ENCODE measurements at regions not wholly inside any gene's neighbourhood (a gene's known extent, or its start where the extent isn't known, plus 50 kb on each side); places are given as distances from the start of the nearest gene placed in this dataset.

DNA sequence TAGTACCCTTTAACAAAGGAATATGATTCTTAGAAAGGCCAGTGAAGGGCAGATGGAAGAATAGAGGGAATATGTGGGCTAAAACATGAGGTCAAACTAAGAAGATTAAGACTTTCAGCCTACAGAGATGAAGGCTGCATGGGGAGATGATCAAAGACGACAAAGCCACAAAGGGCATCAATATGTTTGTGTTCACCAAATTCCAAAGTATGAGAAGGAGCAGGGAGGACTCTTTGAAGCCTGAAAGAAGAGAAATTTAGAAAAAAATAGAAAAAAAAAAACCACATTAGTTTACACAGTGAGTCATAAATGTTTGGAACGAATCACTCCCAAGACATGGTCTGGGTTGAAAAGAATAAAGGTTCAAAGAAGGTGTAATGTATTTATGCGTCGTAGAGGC is 131.8 kb downstream of the NEDD1 start:
- no peak for DNase-seq
- Histone ChIP-seq H3K36me3 (no peaks in the 10 kb centered on the region), H3K9me3 (replicated peaks) (no peaks in the 10 kb centered on the region), H3K27ac (replicated peaks) (no peak overlapping the region), H3K4me3 (no peak overlapping the region), H3K4me1 (no peaks in the 10 kb centered on the region), H3K27me3 (ENCODE audit: low read depth) (no peaks in the 10 kb centered on the region)
- intact Hi-C loops (cut with micrococcal nuclease), result no loop called here
- TF ChIP-seq, protein P1, sequence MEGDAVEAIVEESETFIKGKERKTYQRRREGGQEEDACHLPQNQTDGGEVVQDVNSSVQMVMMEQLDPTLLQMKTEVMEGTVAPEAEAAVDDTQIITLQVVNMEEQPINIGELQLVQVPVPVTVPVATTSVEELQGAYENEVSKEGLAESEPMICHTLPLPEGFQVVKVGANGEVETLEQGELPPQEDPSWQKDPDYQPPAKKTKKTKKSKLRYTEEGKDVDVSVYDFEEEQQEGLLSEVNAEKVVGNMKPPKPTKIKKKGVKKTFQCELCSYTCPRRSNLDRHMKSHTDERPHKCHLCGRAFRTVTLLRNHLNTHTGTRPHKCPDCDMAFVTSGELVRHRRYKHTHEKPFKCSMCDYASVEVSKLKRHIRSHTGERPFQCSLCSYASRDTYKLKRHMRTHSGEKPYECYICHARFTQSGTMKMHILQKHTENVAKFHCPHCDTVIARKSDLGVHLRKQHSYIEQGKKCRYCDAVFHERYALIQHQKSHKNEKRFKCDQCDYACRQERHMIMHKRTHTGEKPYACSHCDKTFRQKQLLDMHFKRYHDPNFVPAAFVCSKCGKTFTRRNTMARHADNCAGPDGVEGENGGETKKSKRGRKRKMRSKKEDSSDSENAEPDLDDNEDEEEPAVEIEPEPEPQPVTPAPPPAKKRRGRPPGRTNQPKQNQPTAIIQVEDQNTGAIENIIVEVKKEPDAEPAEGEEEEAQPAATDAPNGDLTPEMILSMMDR (IDR thresholded peaks at IDR 0.05; ENCODE audit: borderline replicate concordance), result no peak

DNA sequence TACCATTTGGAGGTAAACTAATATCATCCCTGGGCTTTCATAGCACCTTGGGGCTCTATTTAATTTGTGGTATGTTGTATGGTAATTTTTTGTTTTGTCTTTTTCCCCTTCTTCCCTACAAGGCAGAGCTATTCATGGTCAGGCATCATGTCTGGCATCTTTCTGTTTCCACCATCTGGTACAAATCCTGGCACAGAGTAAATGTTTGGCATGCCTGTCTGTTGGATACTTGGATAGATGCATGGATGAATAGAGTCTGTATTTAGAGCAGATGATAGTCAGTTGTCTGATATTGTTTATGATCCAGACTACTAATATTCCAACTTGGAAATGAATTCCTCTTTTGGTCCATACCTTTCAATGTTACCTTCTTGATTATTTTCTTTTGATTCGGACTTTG is 139.8 kb downstream of the NEDD1 start:
- H3K9me3 ChIP-seq (replicated peaks), result no peaks in the 10 kb centered on the region
- no peaks in the 10 kb centered on the region for H3K36me3 ChIP-seq
- no peak overlapping the region for H3K4me3 ChIP-seq
- TF ChIP-seq, protein P1 (IDR thresholded peaks at IDR 0.05; ENCODE audit: borderline replicate concordance), result no peak
- H3K4me1 ChIP-seq, result no peaks in the 10 kb centered on the region
- intact Hi-C loops (cut with micrococcal nuclease), result no loop called here
- DNase-seq, result no peak
- H3K27me3 ChIP-seq (ENCODE audit: low read depth), result no peaks in the 10 kb centered on the region
- no peak overlapping the region for H3K27ac ChIP-seq (replicated peaks)

DNA sequence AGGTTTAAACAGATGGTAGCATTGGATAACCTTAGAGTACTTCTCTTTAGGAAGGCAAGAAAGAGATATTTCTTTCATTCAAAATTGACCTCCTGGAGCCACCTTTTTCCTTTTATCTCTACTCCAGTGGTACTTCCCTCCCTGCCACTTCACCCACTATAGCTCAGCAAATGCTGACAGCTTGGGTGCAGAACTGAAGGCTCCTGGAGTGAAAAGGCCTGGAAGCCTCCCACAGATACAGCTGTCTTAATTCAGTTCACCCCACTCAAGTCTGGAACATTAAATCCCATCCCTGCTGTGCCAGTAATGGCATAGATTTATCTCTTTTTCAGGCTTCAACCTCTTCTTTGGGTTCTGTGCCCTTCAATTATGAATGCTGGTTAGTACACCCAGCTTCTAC is 140.3 kb downstream of the NEDD1 start:
- DNase-seq, result no peak
- intact Hi-C loops (cut with micrococcal nuclease), result no loop called here
- H3K27ac ChIP-seq (replicated peaks), result no peak overlapping the region
- H3K27me3 ChIP-seq (ENCODE audit: low read depth), result no peaks in the 10 kb centered on the region
- TF ChIP-seq, protein P1 (IDR thresholded peaks at IDR 0.05; ENCODE audit: borderline replicate concordance), result no peak
- no peak overlapping the region for H3K4me3 ChIP-seq
- no peaks in the 10 kb centered on the region for H3K36me3 ChIP-seq
- no peaks in the 10 kb centered on the region for H3K9me3 ChIP-seq (replicated peaks)
- no peaks in the 10 kb centered on the region for H3K4me1 ChIP-seq

DNA sequence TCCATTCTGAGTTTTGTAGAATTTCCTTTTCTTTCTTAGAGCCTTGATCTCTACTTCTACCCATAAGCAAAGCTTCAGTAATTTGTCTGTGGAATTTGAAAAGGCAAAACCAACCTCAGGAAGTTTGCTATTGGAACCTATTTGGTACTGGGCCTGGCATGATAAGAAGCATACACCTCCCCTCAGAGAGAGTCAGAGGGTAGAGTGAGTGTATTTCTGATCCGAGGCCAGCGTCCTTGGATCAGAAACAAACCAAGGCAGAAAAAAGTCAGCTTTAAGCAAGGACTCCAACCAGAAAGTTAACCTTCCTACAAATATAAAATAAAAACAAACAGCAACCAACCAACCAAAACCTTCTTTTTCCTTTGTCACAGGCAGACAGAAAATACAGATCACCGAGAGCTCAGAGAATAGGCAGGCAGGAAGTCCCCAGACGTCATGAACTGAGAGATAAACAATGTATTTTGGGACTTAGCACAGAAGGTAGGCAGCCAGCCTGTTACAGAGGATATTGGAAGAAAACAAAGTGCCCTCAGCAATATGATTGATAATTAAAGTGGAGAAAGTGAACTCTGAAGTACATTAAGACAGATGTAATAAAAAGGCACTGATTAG is 141.5 kb downstream of the NEDD1 start:
- H3K27ac ChIP-seq (replicated peaks), result no peak overlapping the region
- intact Hi-C loops (cut with micrococcal nuclease), result no loop called here
- TF ChIP-seq, protein P1 (IDR thresholded peaks at IDR 0.05; ENCODE audit: borderline replicate concordance), result no peak

DNA sequence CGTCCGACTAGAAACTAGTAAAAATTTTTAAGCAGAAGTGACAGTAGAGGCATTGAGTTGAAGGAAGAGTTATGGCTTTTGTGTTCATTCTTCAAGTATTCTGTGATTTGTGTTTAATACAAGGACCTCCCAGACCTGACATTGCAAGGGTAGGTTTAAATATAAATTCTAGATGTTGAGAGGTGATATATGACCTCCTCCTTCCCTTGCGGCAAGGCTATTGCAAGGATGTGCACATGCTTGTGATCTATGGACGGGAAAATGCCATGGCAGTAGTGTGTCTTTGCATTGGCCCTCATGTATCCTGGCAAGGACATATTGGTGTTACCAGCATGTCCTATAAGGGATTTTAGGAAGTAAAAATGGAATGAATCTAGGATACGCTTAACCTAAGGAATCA is 143.5 kb downstream of the NEDD1 start:
- Histone ChIP-seq H3K4me1 (no peaks in the 10 kb centered on the region), H3K36me3 (no peaks in the 10 kb centered on the region), H3K4me3 (no peak overlapping the region), H3K9me3 (replicated peaks) (no peaks in the 10 kb centered on the region), H3K27me3 (ENCODE audit: low read depth) (no peaks in the 10 kb centered on the region), H3K27ac (replicated peaks) (no peak overlapping the region)
- TF ChIP-seq, protein P1 (IDR thresholded peaks at IDR 0.05; ENCODE audit: borderline replicate concordance), result no peak
- intact Hi-C loops (cut with micrococcal nuclease), result no loop called here
- no peak for DNase-seq

More for the DNA sequence above, 141.5 kb downstream of the NEDD1 start:
- Histone ChIP-seq H3K9me3 (replicated peaks) (no peaks in the 10 kb centered on the region), H3K4me1 (no peaks in the 10 kb centered on the region), H3K27me3 (ENCODE audit: low read depth) (no peaks in the 10 kb centered on the region), H3K36me3 (no peaks in the 10 kb centered on the region), H3K4me3 (no peak overlapping the region)
- DNase-seq, result no peak
